Adipocyte (in vitro differentiated cells): ENCODE measurements at regions not wholly inside any gene's neighbourhood (a gene's known extent, or its start where the extent isn't known, plus 50 kb on each side); places are given as distances from the start of the nearest gene placed in this dataset.

Source experiments
- DNase-seq: peaks from one replicate; pipeline ENCODE4 v3.0.0-alpha.2; 2015; ENCODE audit warnings: low read depth
- H3K27me3 ChIP-seq: replicated peaks from 2 replicates; pipeline ENCODE4 v1.7.0; 2013; ENCODE audit warnings: mild to moderate bottlenecking, low read length, moderate library complexity; ENCODE audit not compliant: control insufficient read depth, insufficient read depth
- H3K36me3 ChIP-seq: 2 replicates; pipeline ENCODE4 v1.7.0; 2013; ENCODE audit warnings: low read length, mild to moderate bottlenecking, moderate library complexity; ENCODE audit not compliant: control insufficient read depth, insufficient read depth, severe bottlenecking
- H3K4me1 ChIP-seq: 2 replicates; pipeline ENCODE4 v1.7.0; 2013; ENCODE audit warnings: mild to moderate bottlenecking, low read length, moderate library complexity; ENCODE audit not compliant: control insufficient read depth, insufficient read depth
- H3K4me3 ChIP-seq: 2 replicates; pipeline ENCODE4 v1.7.0; 2013; ENCODE audit warnings: mild to moderate bottlenecking, low read length, moderate library complexity
- H3K9ac ChIP-seq: 2 replicates; pipeline ENCODE4 v1.7.0; 2013; ENCODE audit warnings: mild to moderate bottlenecking, low read length, moderate library complexity
- H3K9me3 ChIP-seq: 2 replicates; pipeline ENCODE4 v1.7.0; 2013; ENCODE audit warnings: mild to moderate bottlenecking, low read length, moderate library complexity; ENCODE audit not compliant: control insufficient read depth

GRCh38 chr5:124941051-124942049 lies 194.9 kb upstream of the ZNF608 start:
- Histone ChIP-seq H3K9me3 (peaks cover 12% of the 10 kb centered on the region), H3K4me1 (no peaks in the 10 kb centered on the region), H3K9ac (no peak overlapping the region), H3K27me3 (no peaks in the 10 kb centered on the region), H3K4me3 (no peak overlapping the region), H3K36me3 (no peaks in the 10 kb centered on the region)
- DNase-seq, result no peak

DNA sequence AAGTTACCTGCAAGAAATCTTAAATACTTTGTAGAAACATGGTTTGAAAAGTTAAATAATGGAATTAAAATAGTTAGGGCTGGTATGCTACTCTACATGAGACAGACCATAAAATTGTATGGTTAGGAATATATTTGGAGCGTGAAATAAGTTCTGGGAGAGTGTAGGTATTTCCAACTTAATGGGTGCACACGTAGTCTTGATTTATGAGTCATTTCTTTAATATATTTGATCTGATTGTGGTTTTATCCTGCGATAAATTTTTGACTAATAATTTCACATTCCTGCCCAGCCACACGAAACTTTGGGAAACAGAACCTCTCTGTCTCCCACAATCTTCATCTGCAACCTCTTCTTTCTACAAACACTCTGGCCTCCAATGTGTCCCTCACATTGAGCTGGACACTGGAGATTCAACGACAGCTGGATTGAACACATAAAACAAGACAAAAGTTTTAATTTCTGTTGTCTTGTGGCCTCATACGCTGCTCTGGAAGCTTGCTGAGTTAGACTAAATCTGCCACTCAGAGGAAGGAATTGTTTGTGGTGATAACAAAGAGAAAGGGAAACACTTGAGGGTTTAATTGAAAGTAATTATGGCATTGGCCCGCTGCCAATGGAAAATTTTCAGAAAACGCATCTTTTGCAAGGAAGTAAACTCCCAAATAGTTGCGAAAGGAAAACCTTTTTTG lies 201.8 kb upstream of the ZNF608 start:
- H3K9me3 ChIP-seq, result no peaks in the 10 kb centered on the region
- H3K27me3 ChIP-seq, result no peaks in the 10 kb centered on the region
- H3K4me3 ChIP-seq, result no peak overlapping the region
- no peaks in the 10 kb centered on the region for H3K36me3 ChIP-seq
- H3K9ac ChIP-seq, result no peak overlapping the region
- H3K4me1 ChIP-seq, result peaks cover 13% of the 10 kb centered on the region
- no peak for DNase-seq

GRCh38 chr5:124948754-124949275 lies 202.4 kb upstream of the ZNF608 start:
- no peak for DNase-seq
- no peak overlapping the region for H3K9ac ChIP-seq
- no peaks in the 10 kb centered on the region for H3K27me3 ChIP-seq
- H3K36me3 ChIP-seq, result no peaks in the 10 kb centered on the region
- no peaks in the 10 kb centered on the region for H3K9me3 ChIP-seq
- H3K4me1 ChIP-seq, result peaks cover 13% of the 10 kb centered on the region
- no peak overlapping the region for H3K4me3 ChIP-seq

- Histone ChIP-seq H3K27me3 (no peaks in the 10 kb centered on the region), H3K9me3 (no peaks in the 10 kb centered on the region), H3K36me3 (no peaks in the 10 kb centered on the region), H3K9ac (no peak overlapping the region), H3K4me3 (no peak overlapping the region), H3K4me1 (peaks cover 13% of the 10 kb centered on the region)
- DNase-seq, result peak; percentile 57
Measured at GRCh38 chr5:124949862-124950261, 203.4 kb upstream of the ZNF608 start.

DNA sequence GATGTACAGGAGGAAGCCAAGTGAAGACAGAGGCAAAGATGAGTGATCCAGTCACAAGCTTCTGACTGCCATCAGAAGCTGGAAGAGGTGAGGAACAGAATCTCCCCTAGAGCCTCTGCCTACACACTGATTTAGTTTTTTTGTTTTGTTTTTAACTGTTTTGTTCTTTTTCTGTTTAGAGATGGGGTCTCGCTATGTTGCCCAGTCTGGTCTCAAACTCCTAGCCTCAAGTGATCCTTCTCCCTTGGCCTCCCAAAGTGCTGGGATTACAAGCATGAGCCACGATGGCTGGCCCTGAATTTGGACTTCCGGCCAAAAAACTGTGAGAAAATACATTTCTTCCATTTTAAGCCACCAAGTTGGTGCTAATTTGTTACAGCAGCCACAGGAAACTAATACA lies 204.7 kb upstream of the ZNF608 start:
- no peaks in the 10 kb centered on the region for H3K9me3 ChIP-seq
- DNase-seq, result no peak
- no peaks in the 10 kb centered on the region for H3K27me3 ChIP-seq
- no peak overlapping the region for H3K9ac ChIP-seq
- H3K4me3 ChIP-seq, result no peak overlapping the region
- H3K36me3 ChIP-seq, result no peaks in the 10 kb centered on the region
- peaks cover 13% of the 10 kb centered on the region for H3K4me1 ChIP-seq

DNA sequence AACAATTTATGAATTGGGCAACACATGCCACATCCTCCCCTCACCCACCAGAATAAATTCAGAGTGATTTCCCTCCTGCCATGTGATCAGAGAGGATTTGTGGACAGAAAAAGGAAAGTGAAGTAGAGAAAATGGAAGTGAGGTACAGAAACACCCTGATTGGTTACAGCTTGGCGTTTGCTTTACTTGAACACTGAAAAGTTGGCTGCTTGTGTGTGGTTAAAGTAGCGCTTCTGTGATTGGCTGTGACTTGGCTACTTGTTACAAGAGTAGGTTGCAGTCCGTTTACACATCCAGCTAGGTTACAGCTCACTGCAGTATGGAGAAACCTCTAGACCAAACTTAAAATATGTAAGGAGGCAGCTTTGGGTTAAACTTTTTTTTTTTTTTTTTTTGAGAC lies 205.2 kb upstream of the ZNF608 start:
- H3K4me3 ChIP-seq, result no peak overlapping the region
- H3K4me1 ChIP-seq, result peaks cover 13% of the 10 kb centered on the region
- no peaks in the 10 kb centered on the region for H3K9me3 ChIP-seq
- H3K9ac ChIP-seq, result no peak overlapping the region
- no peaks in the 10 kb centered on the region for H3K27me3 ChIP-seq
- no peaks in the 10 kb centered on the region for H3K36me3 ChIP-seq
- no peak for DNase-seq

- Histone ChIP-seq H3K4me3 (no peak overlapping the region), H3K36me3 (no peaks in the 10 kb centered on the region), H3K9ac (no peak overlapping the region), H3K27me3 (no peaks in the 10 kb centered on the region), H3K9me3 (no peaks in the 10 kb centered on the region), H3K4me1 (peaks cover 13% of the 10 kb centered on the region)
- no peak for DNase-seq
Measured at GRCh38 chr5:124952079-124952478, 205.6 kb upstream of the ZNF608 start.

- H3K4me3 ChIP-seq, result no peak overlapping the region
- H3K9me3 ChIP-seq, result no peaks in the 10 kb centered on the region
- no peaks in the 10 kb centered on the region for H3K36me3 ChIP-seq
- H3K9ac ChIP-seq, result no peak overlapping the region
- H3K27me3 ChIP-seq, result no peaks in the 10 kb centered on the region
- DNase-seq, result no peak
- peaks cover 13% of the 10 kb centered on the region for H3K4me1 ChIP-seq
Measured at GRCh38 chr5:124952566-124952965, 206.1 kb upstream of the ZNF608 start.

- no peak for DNase-seq
- H3K36me3 ChIP-seq, result no peaks in the 10 kb centered on the region
- no peak overlapping the region for H3K4me3 ChIP-seq
- no peaks in the 10 kb centered on the region for H3K9me3 ChIP-seq
- peaks cover 6% of the 10 kb centered on the region for H3K4me1 ChIP-seq
- no peak overlapping the region for H3K9ac ChIP-seq
- H3K27me3 ChIP-seq, result no peaks in the 10 kb centered on the region
Measured at GRCh38 chr5:124954784-124955183, 208.3 kb upstream of the ZNF608 start.

GRCh38 chr5:124956471-124957029 lies 210.1 kb upstream of the ZNF608 start:
- Histone ChIP-seq H3K27me3 (no peaks in the 10 kb centered on the region), H3K9ac (no peak overlapping the region), H3K4me1 (peaks cover 2% of the 10 kb centered on the region), H3K4me3 (no peak overlapping the region), H3K36me3 (no peaks in the 10 kb centered on the region), H3K9me3 (no peaks in the 10 kb centered on the region)
- no peak for DNase-seq

DNA sequence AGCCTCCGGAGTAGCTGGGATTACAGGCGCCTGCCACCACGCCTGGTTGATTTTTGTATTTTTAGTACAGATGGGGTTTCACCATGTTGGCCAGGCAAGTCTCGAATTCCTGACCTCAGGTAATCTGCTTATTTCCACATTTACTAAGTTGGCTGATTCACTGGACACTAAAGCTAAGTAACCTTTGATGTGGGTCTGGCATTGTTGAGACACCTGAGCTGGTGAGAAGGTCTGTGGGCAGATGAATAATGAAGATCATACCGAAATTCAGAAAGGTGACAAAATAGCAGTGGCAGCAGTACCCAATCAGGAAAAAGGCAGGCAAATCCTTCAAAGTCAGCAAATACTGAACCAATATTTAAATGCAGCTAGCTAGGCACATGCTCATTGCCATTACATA lies 210.6 kb upstream of the ZNF608 start:
- Histone ChIP-seq H3K36me3 (no peaks in the 10 kb centered on the region), H3K4me1 (no peaks in the 10 kb centered on the region)
- DNase-seq, result no peak

More for the DNA sequence above, 210.6 kb upstream of the ZNF608 start:
- Histone ChIP-seq H3K27me3 (no peaks in the 10 kb centered on the region), H3K9ac (no peak overlapping the region), H3K9me3 (no peaks in the 10 kb centered on the region), H3K4me3 (no peak overlapping the region)
